ENCODE measurements at regions not wholly inside any gene's neighbourhood (a gene's known extent, or its start where the extent isn't known, plus 50 kb on each side); places are given as distances from the start of the nearest gene placed in this dataset.

DNA sequence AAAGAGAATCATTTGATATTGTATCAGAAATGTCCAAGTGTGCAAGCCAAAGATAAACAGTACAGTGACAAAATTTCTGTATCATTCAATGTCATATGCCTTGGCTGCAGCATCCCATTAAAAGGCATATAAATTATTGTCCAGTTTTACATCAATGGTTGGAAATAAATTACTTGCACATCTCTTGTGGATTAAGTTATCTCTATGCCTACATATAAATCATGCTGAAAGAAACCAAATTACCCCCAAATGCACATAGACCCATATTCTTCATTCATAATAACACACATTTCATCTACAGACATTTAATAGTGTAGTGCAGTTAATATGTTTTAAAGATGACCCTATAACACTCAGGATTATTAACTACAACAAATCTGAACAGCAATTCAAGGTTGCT lies 1415.7 kb upstream of the PCDH9 start:
- no peak for TF ChIP-seq POLR2AphosphoS5 (IDR thresholded peaks at IDR 0.05)
- TF ChIP-seq, protein P1, sequence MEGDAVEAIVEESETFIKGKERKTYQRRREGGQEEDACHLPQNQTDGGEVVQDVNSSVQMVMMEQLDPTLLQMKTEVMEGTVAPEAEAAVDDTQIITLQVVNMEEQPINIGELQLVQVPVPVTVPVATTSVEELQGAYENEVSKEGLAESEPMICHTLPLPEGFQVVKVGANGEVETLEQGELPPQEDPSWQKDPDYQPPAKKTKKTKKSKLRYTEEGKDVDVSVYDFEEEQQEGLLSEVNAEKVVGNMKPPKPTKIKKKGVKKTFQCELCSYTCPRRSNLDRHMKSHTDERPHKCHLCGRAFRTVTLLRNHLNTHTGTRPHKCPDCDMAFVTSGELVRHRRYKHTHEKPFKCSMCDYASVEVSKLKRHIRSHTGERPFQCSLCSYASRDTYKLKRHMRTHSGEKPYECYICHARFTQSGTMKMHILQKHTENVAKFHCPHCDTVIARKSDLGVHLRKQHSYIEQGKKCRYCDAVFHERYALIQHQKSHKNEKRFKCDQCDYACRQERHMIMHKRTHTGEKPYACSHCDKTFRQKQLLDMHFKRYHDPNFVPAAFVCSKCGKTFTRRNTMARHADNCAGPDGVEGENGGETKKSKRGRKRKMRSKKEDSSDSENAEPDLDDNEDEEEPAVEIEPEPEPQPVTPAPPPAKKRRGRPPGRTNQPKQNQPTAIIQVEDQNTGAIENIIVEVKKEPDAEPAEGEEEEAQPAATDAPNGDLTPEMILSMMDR (IDR thresholded peaks at IDR 0.05) = no peak
- TF ChIP-seq EP300 (IDR thresholded peaks at IDR 0.05; ENCODE audit: low read depth) = no peak

All from transverse colon (tissue), 4 donors.